SK-N-SH (cell line): ENCODE measurements at regions not wholly inside any gene's neighbourhood (a gene's known extent, or its start where the extent isn't known, plus 50 kb on each side); places are given as distances from the start of the nearest gene placed in this dataset.

ENCODE experiments used
- CTCF ChIP-seq: fragments of 200-600 bp; sonication (generic); IDR thresholded peaks from 2 replicates; pipeline ENCODE4 v1.6.1; 2017; ENCODE audit warnings: antibody characterized with exemption, mild to moderate bottlenecking, moderate library complexity
- FOXM1 ChIP-seq: IDR thresholded peaks from 2 replicates; pipeline ENCODE4 v1.4.0; 2012; ENCODE audit warnings: low read depth, mild to moderate bottlenecking
- POLR2AphosphoS5 ChIP-seq: IDR thresholded peaks from 2 replicates; pipeline ENCODE4 v1.6.1; 2012; ENCODE audit warnings: low read depth, low read length

GRCh38 chr2:40556739-40557138 lies 104.8 kb upstream of the SLC8A1 start:
- TF ChIP-seq POLR2AphosphoS5 = no peak
- no peak for TF ChIP-seq FOXM1
- TF ChIP-seq CTCF = no peak
